GM12878 (cell line): ENCODE measurements at regions not wholly inside any gene's neighbourhood (a gene's known extent, or its start where the extent isn't known, plus 50 kb on each side); places are given as distances from the start of the nearest gene placed in this dataset.

Experiments
- CTCF ChIP-seq, 3 experiments: IDR thresholded peaks in 2 of 3; conservative IDR thresholded peaks in 1 of 3; 2 replicates each; pipeline ENCODE4 v1.5.1; 2011; ENCODE audit warnings: low read depth in 3 of 3, low read length in 3 of 3, mild to moderate bottlenecking in 3 of 3, control low read depth in 2 of 3, moderate library complexity in 2 of 3, inconsistent platforms in 1 of 3, mixed read lengths in 1 of 3; ENCODE audit not compliant: control insufficient read depth in 2 of 3, insufficient read depth in 1 of 3; ENCODE audit errors: extremely low read depth in 1 of 3
- CUX1 ChIP-seq: IDR thresholded peaks from 2 replicates; pipeline ENCODE4 v1.6.1; 2012; ENCODE audit warnings: improper control_type of control experiment, low read depth, low read length; ENCODE audit not compliant: insufficient replicate concordance
- MAX ChIP-seq: IDR thresholded peaks from 2 replicates; pipeline ENCODE4 v1.6.1; 2012; ENCODE audit warnings: low read depth, low read length, improper control_type of control experiment
- POLR2A ChIP-seq: IDR thresholded peaks from 2 replicates; pipeline ENCODE4 v1.6.1; 2011; ENCODE audit warnings: low read depth, mild to moderate bottlenecking, low read length
- SMC3 ChIP-seq: IDR thresholded peaks from 2 replicates; pipeline ENCODE4 v1.6.1; 2011; ENCODE audit warnings: low read length, improper control_type of control experiment, borderline replicate concordance
- SPI1 ChIP-seq: IDR thresholded peaks from 2 replicates; pipeline ENCODE4 v1.6.1; 2011; ENCODE audit warnings: low read depth, mild to moderate bottlenecking, low read length, moderate library complexity, borderline replicate concordance; ENCODE audit not compliant: insufficient read depth
- USF2 ChIP-seq: IDR thresholded peaks from 2 replicates; pipeline ENCODE4 v1.6.1; 2011; ENCODE audit warnings: low read depth, low read length, improper control_type of control experiment, borderline replicate concordance
- TF ChIP-seq, protein P1 (sequence below): fragments of 450-650 bp; IDR thresholded peaks from 2 replicates; pipeline ENCODE4 v1.6.1; 2017; ENCODE audit warnings: mild to moderate bottlenecking

DNA sequence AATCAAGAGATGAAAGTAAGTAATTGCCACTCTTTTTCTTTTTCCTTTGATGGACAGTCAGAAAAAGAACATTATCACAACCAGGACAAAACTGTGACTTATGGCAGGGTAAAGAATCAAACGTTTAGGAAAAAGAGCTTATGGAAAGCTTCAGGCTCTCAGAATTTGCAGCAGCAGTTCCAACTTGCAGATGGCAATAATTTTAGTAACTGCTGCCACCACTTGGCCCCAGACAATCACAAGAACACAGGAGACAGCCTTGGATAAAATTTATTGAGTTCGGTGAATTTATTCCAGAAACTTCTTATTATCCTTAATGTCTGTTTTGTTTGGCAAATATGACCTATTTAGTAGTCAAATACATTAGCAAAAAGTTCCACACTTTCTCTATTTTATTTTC is 804.4 kb downstream of the BRINP3 start:
- TF ChIP-seq MAX: no peak
- no peak for TF ChIP-seq SMC3
- TF ChIP-seq SPI1: no peak
- TF ChIP-seq POLR2A: no peak
- TF ChIP-seq CUX1: no peak
- no peak for TF ChIP-seq USF2
- TF ChIP-seq, protein P1, sequence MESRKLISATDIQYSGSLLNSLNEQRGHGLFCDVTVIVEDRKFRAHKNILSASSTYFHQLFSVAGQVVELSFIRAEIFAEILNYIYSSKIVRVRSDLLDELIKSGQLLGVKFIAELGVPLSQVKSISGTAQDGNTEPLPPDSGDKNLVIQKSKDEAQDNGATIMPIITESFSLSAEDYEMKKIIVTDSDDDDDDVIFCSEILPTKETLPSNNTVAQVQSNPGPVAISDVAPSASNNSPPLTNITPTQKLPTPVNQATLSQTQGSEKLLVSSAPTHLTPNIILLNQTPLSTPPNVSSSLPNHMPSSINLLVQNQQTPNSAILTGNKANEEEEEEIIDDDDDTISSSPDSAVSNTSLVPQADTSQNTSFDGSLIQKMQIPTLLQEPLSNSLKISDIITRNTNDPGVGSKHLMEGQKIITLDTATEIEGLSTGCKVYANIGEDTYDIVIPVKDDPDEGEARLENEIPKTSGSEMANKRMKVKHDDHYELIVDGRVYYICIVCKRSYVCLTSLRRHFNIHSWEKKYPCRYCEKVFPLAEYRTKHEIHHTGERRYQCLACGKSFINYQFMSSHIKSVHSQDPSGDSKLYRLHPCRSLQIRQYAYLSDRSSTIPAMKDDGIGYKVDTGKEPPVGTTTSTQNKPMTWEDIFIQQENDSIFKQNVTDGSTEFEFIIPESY: no peak
- TF ChIP-seq CTCF (IDR thresholded peaks at IDR 0.05 in 2 of 3, conservative IDR thresholded peaks at IDR 0.05 in 1 of 3; ENCODE audit: control insufficient read depth in 2 of 3, extremely low read depth in 1 of 3, insufficient read depth in 1 of 3, low read depth in 3 of 3, low read length in 3 of 3): no peak
